Activated T-helper 17 cell treated with anti-CD3 and anti-CD28 coated beads, Interleukin-2, amount 50 U/mL, for 72 hours (primary cell): ENCODE measurements at regions not wholly inside any gene's neighbourhood (a gene's known extent, or its start where the extent isn't known, plus 50 kb on each side); places are given as distances from the start of the nearest gene placed in this dataset.

Source experiments
- ATAC-seq: fragments of 150-1000 bp; cut with Tn5 transposase; replicated peaks from 2 replicates; pipeline ENCODE4 v1.10.0; 2021; ENCODE audit warnings: mild to moderate bottlenecking, moderate library complexity
- H3K27ac Mint-ChIP-seq: one replicate; pipeline ENCODE4 v1.8.0; 2022; ENCODE audit warnings: mixed read lengths
- H3K27me3 Mint-ChIP-seq: one replicate; pipeline ENCODE4 v1.8.0; 2022; ENCODE audit warnings: mixed read lengths
- H3K36me3 Mint-ChIP-seq: one replicate; pipeline ENCODE4 v1.8.0; 2022; ENCODE audit warnings: low read depth, mild to moderate bottlenecking, mixed read lengths
- H3K4me1 Mint-ChIP-seq: one replicate; pipeline ENCODE4 v1.8.0; 2022; ENCODE audit warnings: mixed read lengths
- H3K4me3 Mint-ChIP-seq: one replicate; pipeline ENCODE4 v1.8.0; 2022; ENCODE audit warnings: mild to moderate bottlenecking, mixed read lengths
- H3K9me3 Mint-ChIP-seq: one replicate; pipeline ENCODE4 v1.8.0; 2022; ENCODE audit warnings: mixed read lengths

- no peak overlapping the region for H3K4me3 Mint-ChIP-seq
- no peaks in the 10 kb centered on the region for H3K27me3 Mint-ChIP-seq
- H3K27ac Mint-ChIP-seq: no peak overlapping the region
- no peak for ATAC-seq
- no peaks in the 10 kb centered on the region for H3K9me3 Mint-ChIP-seq
- peaks cover 5% of the 10 kb centered on the region for H3K4me1 Mint-ChIP-seq
- no peaks in the 10 kb centered on the region for H3K36me3 Mint-ChIP-seq
These were observed 50.8 kb upstream of the UGP2 start for GRCh38 chr2:63790906-63791305.

GRCh38 chr2:63791387-63791786 is 50.3 kb upstream of the UGP2 start:
- Mint-ChIP-seq H3K27ac (no peak overlapping the region), H3K27me3 (no peaks in the 10 kb centered on the region), H3K9me3 (no peaks in the 10 kb centered on the region), H3K36me3 (no peaks in the 10 kb centered on the region), H3K4me3 (no peak overlapping the region), H3K4me1 (peaks cover 5% of the 10 kb centered on the region)
- ATAC-seq: no peak
